Hepatocyte (in vitro differentiated cells): ENCODE measurements at regions not wholly inside any gene's neighbourhood (a gene's known extent, or its start where the extent isn't known, plus 50 kb on each side); places are given as distances from the start of the nearest gene placed in this dataset.
"Not testable (repeated sequence)": the region's sequence is repeated elsewhere in the genome, so short reads cannot be mapped to it uniquely, and the experiment has no call there.

Source experiments
- DNase-seq: peaks from one replicate; pipeline ENCODE4 v3.0.0-alpha.2; 2016; ENCODE audit warnings: low spot score
- H2AFZ ChIP-seq: fragments of 200-600 bp; sonication (generic); 2 replicates; pipeline ENCODE4 v1.6.0; 2016; ENCODE audit warnings: antibody characterized with exemption, mild to moderate bottlenecking
- H3K27ac ChIP-seq: fragments of 200-600 bp; sonication (generic); 2 replicates; pipeline ENCODE4 v1.5.1; 2016; ENCODE audit warnings: mild to moderate bottlenecking
- H3K27me3 ChIP-seq: fragments of 200-600 bp; sonication (generic); 2 replicates; pipeline ENCODE4 v1.6.1; 2016
- H3K36me3 ChIP-seq: fragments of 200-600 bp; sonication (generic); replicated peaks from 2 replicates; pipeline ENCODE4 v1.5.1; 2016; ENCODE audit warnings: low read depth; ENCODE audit not compliant: insufficient read depth
- H3K4me1 ChIP-seq: fragments of 200-600 bp; sonication (generic); 2 replicates; pipeline ENCODE4 v1.5.1; 2016; ENCODE audit warnings: mild to moderate bottlenecking, moderate library complexity; ENCODE audit not compliant: insufficient read depth
- H3K4me2 ChIP-seq: fragments of 200-600 bp; sonication (generic); 2 replicates; pipeline ENCODE4 v1.6.0; 2016
- H3K4me3 ChIP-seq: fragments of 200-600 bp; sonication (generic); 2 replicates; pipeline ENCODE4 v1.5.1; 2016; ENCODE audit warnings: mild to moderate bottlenecking
- H3K79me2 ChIP-seq: fragments of 200-600 bp; sonication (generic); 2 replicates; pipeline ENCODE4 v1.6.0; 2017; ENCODE audit warnings: mild to moderate bottlenecking
- H3K9me2 ChIP-seq: fragments of 200-600 bp; sonication (generic); replicated peaks from 2 replicates; pipeline ENCODE4 v1.6.0; 2017; ENCODE audit warnings: mild to moderate bottlenecking; ENCODE audit not compliant: insufficient read depth
- H3K9me3 ChIP-seq: fragments of 200-600 bp; sonication (generic); 2 replicates; pipeline ENCODE4 v1.5.1; 2016; ENCODE audit warnings: low read depth, mild to moderate bottlenecking
- H4K20me1 ChIP-seq: fragments of 200-600 bp; sonication (generic); 2 replicates; pipeline ENCODE4 v1.6.0; 2016; ENCODE audit warnings: mild to moderate bottlenecking; ENCODE audit not compliant: insufficient read depth, poor library complexity, severe bottlenecking
- CTCF ChIP-seq: fragments of 200-600 bp; sonication (generic); IDR thresholded peaks from 2 replicates; pipeline ENCODE4 v1.5.1; 2016; ENCODE audit warnings: antibody characterized with exemption, mild to moderate bottlenecking; ENCODE audit not compliant: poor library complexity
- EZH2 ChIP-seq: fragments of 200-600 bp; sonication (generic); IDR thresholded peaks from 2 replicates; pipeline ENCODE4 v1.6.1; 2016; ENCODE audit warnings: antibody characterized with exemption, mild to moderate bottlenecking, borderline replicate concordance
- EZH2phosphoT487 ChIP-seq: fragments of 200-600 bp; sonication (generic); IDR thresholded peaks from one replicate; pipeline ENCODE4 v1.6.1; 2018; ENCODE audit warnings: antibody characterized with exemption, mild to moderate bottlenecking, low read depth, moderate library complexity; ENCODE audit not compliant: unreplicated experiment, severe bottlenecking
- WGBS: methylation state at CpG from one replicate; pipeline ENCODE4 v1.1.6; 2016; ENCODE audit warnings: low lambda C conversion rate; ENCODE audit errors: missing lambda C conversion rate; 5-methylcytosine and 5-hydroxymethylcytosine counted together

- no peaks in the 10 kb centered on the region for H3K9me2 ChIP-seq
- no peak overlapping the region for H3K27ac ChIP-seq
- no peaks in the 10 kb centered on the region for H3K9me3 ChIP-seq
- H3K4me2 ChIP-seq: peak overlapping the region; percentile 46
- WGBS: 27% methylated on average over 19 of the region's 19 CpGs
- no peaks in the 10 kb centered on the region for H3K36me3 ChIP-seq
- no peaks in the 10 kb centered on the region for H4K20me1 ChIP-seq
- TF ChIP-seq CTCF: no peak
- TF ChIP-seq EZH2phosphoT487: no peak
- TF ChIP-seq EZH2: no peak
- peak; percentile 18 for DNase-seq
- no peaks in the 10 kb centered on the region for H3K79me2 ChIP-seq
- H2AFZ ChIP-seq: peak overlapping the region; percentile 22
- H3K4me1 ChIP-seq: no peaks in the 10 kb centered on the region
- peak overlapping the region; percentile 3 for H3K4me3 ChIP-seq
- H3K27me3 ChIP-seq: peaks cover 6% of the 10 kb centered on the region
Observed at GRCh38 chr6:27720607-27721580, 191.3 kb downstream of the OR2B2 start.

- not testable (repeated sequence) for H2AFZ ChIP-seq, DNase-seq, H3K27ac ChIP-seq, H3K4me3 ChIP-seq, H3K27me3 ChIP-seq, H4K20me1 ChIP-seq, H3K79me2 ChIP-seq, H3K36me3 ChIP-seq, H3K9me2 ChIP-seq, H3K4me1 ChIP-seq, H3K4me2 ChIP-seq, H3K9me3 ChIP-seq
- WGBS: 85% methylated on average over 8 of the region's 8 CpGs
Observed at GRCh38 chr6:27719039-27719438, 193.2 kb downstream of the OR2B2 start.

GRCh38 chr6:27706431-27706830 is 205.8 kb downstream of the OR2B2 start:
- no peak overlapping the region for H3K4me3 ChIP-seq
- TF ChIP-seq CTCF (no peak), EZH2 (no peak), EZH2phosphoT487 (no peak)
- no peaks in the 10 kb centered on the region for H3K79me2 ChIP-seq
- no peaks in the 10 kb centered on the region for H3K36me3 ChIP-seq
- no peaks in the 10 kb centered on the region for H3K27me3 ChIP-seq
- H3K4me2 ChIP-seq: no peak overlapping the region
- H4K20me1 ChIP-seq: no peaks in the 10 kb centered on the region
- no peak overlapping the region for H3K27ac ChIP-seq
- H3K9me3 ChIP-seq: no peaks in the 10 kb centered on the region
- H3K9me2 ChIP-seq: no peaks in the 10 kb centered on the region
- DNase-seq: no peak
- 85% methylated on average over 3 of the region's 3 CpGs for WGBS
- H3K4me1 ChIP-seq: no peaks in the 10 kb centered on the region
- H2AFZ ChIP-seq: no peak overlapping the region

GRCh38 chr6:27700337-27700736 is 211.9 kb downstream of the OR2B2 start:
- no peaks in the 10 kb centered on the region for H3K36me3 ChIP-seq
- H2AFZ ChIP-seq: no peak overlapping the region
- DNase-seq: no peak
- H3K27ac ChIP-seq: no peak overlapping the region
- no peaks in the 10 kb centered on the region for H3K27me3 ChIP-seq
- H3K4me2 ChIP-seq: no peak overlapping the region
- H4K20me1 ChIP-seq: no peaks in the 10 kb centered on the region
- H3K4me1 ChIP-seq: peaks cover 1% of the 10 kb centered on the region
- 99% methylated on average over 6 of the region's 6 CpGs for WGBS
- H3K4me3 ChIP-seq: no peak overlapping the region
- H3K9me3 ChIP-seq: no peaks in the 10 kb centered on the region
- TF ChIP-seq EZH2phosphoT487: no peak
- TF ChIP-seq EZH2: no peak
- no peak for TF ChIP-seq CTCF
- no peaks in the 10 kb centered on the region for H3K9me2 ChIP-seq
- H3K79me2 ChIP-seq: peaks cover 23% of the 10 kb centered on the region
